Astrocyte (in vitro differentiated cells and primary cell): ENCODE measurements at regions not wholly inside any gene's neighbourhood (a gene's known extent, or its start where the extent isn't known, plus 50 kb on each side); places are given as distances from the start of the nearest gene placed in this dataset.

ENCODE experiments used
- DNase-seq: peaks from one replicate; pipeline ENCODE4 v3.0.0-alpha.2; 2010; ENCODE audit warnings: low read depth
- FAIRE-seq: peaks from 2 replicates; lab custom pipeline; 2011; peaks lifted over from hg19 to GRCh38; lab: Jason Lieb, UNC
- H2AFZ ChIP-seq: 2 replicates; pipeline ENCODE4 v1.6.0; 2012; ENCODE audit warnings: low read depth, low read length, inconsistent platforms
- H3K27ac ChIP-seq: 2 replicates; pipeline ENCODE4 v1.5.1; 2011; ENCODE audit warnings: low read depth, low read length, inconsistent platforms
- H3K27me3 ChIP-seq: 2 replicates; pipeline ENCODE4 v1.6.0; 2011; ENCODE audit warnings: low read length, inconsistent platforms; ENCODE audit not compliant: insufficient read depth
- H3K36me3 ChIP-seq: 2 replicates; pipeline ENCODE4 v1.5.1; 2011; ENCODE audit warnings: low read length, inconsistent platforms; ENCODE audit not compliant: insufficient read depth
- H3K4me1 ChIP-seq: 2 replicates; pipeline ENCODE4 v1.5.1; 2011; ENCODE audit warnings: low read length, inconsistent platforms; ENCODE audit not compliant: insufficient read depth
- H3K4me2 ChIP-seq: 2 replicates; pipeline ENCODE4 v1.6.0; 2012; ENCODE audit warnings: low read length, inconsistent platforms
- H3K4me3 ChIP-seq: 2 replicates; pipeline ENCODE4 v1.5.1; 2011; ENCODE audit warnings: low read depth, mild to moderate bottlenecking, low read length, inconsistent platforms; ENCODE audit not compliant: insufficient read depth
- H3K79me2 ChIP-seq: 2 replicates; pipeline ENCODE4 v1.6.0; 2012; ENCODE audit warnings: mild to moderate bottlenecking, low read length, inconsistent platforms; ENCODE audit not compliant: insufficient read depth
- H3K9ac ChIP-seq: 2 replicates; pipeline ENCODE4 v1.6.0; 2012; ENCODE audit warnings: mild to moderate bottlenecking, low read length, inconsistent platforms
- H3K9me3 ChIP-seq: 2 replicates; pipeline ENCODE4 v1.5.1; 2012; ENCODE audit warnings: low read depth, mild to moderate bottlenecking, low read length, inconsistent platforms; ENCODE audit not compliant: insufficient read depth
- H4K20me1 ChIP-seq: 2 replicates; pipeline ENCODE4 v1.6.0; 2012; ENCODE audit warnings: low read length, inconsistent platforms; ENCODE audit not compliant: insufficient read depth
- H3K27ac Mint-ChIP-seq: one replicate; pipeline ENCODE4 v1.8.0; 2021; ENCODE audit warnings: mild to moderate bottlenecking, mixed read lengths; ENCODE audit not compliant: unreplicated experiment
- H3K27me3 Mint-ChIP-seq: one replicate; pipeline ENCODE4 v1.8.0; 2021; ENCODE audit warnings: low read depth, mixed read lengths; ENCODE audit not compliant: unreplicated experiment
- H3K36me3 Mint-ChIP-seq: one replicate; pipeline ENCODE4 v1.8.0; 2021; ENCODE audit warnings: low read depth, mixed read lengths; ENCODE audit not compliant: unreplicated experiment
- H3K4me1 Mint-ChIP-seq: one replicate; pipeline ENCODE4 v1.8.0; 2021; ENCODE audit warnings: low read depth, mixed read lengths; ENCODE audit not compliant: unreplicated experiment
- H3K4me3 Mint-ChIP-seq: one replicate; pipeline ENCODE4 v1.8.0; 2021; ENCODE audit warnings: mild to moderate bottlenecking, moderate library complexity, mixed read lengths; ENCODE audit not compliant: unreplicated experiment
- H3K9me3 Mint-ChIP-seq: one replicate; pipeline ENCODE4 v1.8.0; 2021; ENCODE audit warnings: mild to moderate bottlenecking, mixed read lengths; ENCODE audit not compliant: unreplicated experiment
- EZH2 ChIP-seq: IDR thresholded peaks from 2 replicates; pipeline ENCODE4 v1.6.1; 2012; ENCODE audit warnings: mild to moderate bottlenecking, low read length, inconsistent platforms; ENCODE audit not compliant: insufficient read depth
- TF ChIP-seq, protein P1 (sequence below): IDR thresholded peaks from 2 replicates; pipeline ENCODE4 v1.5.1; 2011; ENCODE audit warnings: low read depth, mild to moderate bottlenecking, inconsistent platforms, low read length, moderate library complexity; ENCODE audit not compliant: insufficient read depth

DNA sequence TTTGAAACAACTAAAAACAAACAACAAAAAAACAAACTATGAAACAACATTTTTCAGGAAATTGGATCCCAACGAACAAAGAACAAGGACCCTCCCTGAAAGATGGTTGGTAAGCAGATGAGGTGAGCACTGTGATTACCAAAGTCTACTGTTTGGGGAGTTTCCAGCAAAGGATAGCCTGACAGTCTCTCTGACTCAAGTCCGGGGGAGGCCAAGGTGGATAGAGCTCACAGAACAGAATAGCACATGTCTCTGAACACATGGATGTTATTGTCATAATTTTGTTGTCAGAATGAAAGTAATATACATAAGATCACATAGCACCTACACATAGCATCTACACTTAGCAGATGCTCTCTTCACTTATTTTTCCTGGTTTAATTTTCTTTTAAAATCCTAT, 501.3 kb upstream of the TENM4 start:
- no peak overlapping the region for H3K4me3 ChIP-seq
- no peaks in the 10 kb centered on the region for H3K36me3 Mint-ChIP-seq
- no peaks in the 10 kb centered on the region for H3K9me3 Mint-ChIP-seq
- H3K4me2 ChIP-seq = no peak overlapping the region
- H3K9me3 ChIP-seq = no peaks in the 10 kb centered on the region
- H3K27ac Mint-ChIP-seq = no peak overlapping the region
- H3K27me3 Mint-ChIP-seq = no peaks in the 10 kb centered on the region
- H3K36me3 ChIP-seq = no peaks in the 10 kb centered on the region
- no peaks in the 10 kb centered on the region for H3K27me3 ChIP-seq
- H3K4me1 ChIP-seq = no peaks in the 10 kb centered on the region
- no peak for DNase-seq
- no peaks in the 10 kb centered on the region for H4K20me1 ChIP-seq
- H3K4me3 Mint-ChIP-seq = no peak overlapping the region
- no peak for FAIRE-seq
- no peaks in the 10 kb centered on the region for H3K79me2 ChIP-seq
- H3K9ac ChIP-seq = no peak overlapping the region
- TF ChIP-seq EZH2 = no peak
- TF ChIP-seq, protein P1, sequence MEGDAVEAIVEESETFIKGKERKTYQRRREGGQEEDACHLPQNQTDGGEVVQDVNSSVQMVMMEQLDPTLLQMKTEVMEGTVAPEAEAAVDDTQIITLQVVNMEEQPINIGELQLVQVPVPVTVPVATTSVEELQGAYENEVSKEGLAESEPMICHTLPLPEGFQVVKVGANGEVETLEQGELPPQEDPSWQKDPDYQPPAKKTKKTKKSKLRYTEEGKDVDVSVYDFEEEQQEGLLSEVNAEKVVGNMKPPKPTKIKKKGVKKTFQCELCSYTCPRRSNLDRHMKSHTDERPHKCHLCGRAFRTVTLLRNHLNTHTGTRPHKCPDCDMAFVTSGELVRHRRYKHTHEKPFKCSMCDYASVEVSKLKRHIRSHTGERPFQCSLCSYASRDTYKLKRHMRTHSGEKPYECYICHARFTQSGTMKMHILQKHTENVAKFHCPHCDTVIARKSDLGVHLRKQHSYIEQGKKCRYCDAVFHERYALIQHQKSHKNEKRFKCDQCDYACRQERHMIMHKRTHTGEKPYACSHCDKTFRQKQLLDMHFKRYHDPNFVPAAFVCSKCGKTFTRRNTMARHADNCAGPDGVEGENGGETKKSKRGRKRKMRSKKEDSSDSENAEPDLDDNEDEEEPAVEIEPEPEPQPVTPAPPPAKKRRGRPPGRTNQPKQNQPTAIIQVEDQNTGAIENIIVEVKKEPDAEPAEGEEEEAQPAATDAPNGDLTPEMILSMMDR = no peak
- no peak overlapping the region for H2AFZ ChIP-seq
- peaks cover 7% of the 10 kb centered on the region for H3K4me1 Mint-ChIP-seq
- H3K27ac ChIP-seq = no peak overlapping the region

DNA sequence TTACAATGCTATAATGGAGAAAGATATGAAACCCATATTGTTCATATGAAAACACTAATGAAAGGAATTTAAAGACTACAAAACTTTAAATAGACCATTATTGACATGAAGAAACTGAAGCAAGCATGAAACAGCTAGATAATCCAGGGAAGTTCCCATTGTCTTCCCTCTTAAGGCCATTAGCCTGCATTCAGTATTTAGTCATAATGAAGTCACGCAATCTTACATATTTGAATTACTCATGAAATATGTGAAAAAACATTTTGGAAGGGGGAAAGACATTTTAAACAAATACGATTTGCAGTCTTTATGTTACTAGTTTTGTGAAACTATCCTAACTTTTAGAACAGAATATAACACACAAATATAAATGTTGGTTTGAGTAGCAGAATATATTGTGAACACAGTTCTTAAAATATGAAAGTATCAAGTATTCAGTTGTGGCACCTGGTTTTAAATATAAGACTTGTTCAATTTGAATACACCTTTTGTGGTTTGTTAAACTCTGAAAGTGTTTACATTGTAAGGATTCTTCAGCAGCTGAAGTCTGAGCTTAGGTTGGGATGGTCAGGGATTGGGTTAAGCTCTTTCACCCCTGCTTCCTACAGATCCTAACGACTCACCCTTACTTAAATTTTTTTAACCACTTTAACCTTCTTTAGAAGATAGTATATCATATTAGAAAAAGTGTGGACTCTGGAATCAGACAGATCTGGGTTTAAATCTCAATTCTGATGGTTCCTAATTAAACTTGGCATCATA, 500.3 kb upstream of the TENM4 start:
- Histone ChIP-seq H3K36me3 (no peaks in the 10 kb centered on the region), H3K27ac (no peak overlapping the region), H3K4me1 (no peaks in the 10 kb centered on the region), H3K79me2 (no peaks in the 10 kb centered on the region), H3K9me3 (no peaks in the 10 kb centered on the region), H3K4me2 (peak overlapping the region; percentile 1), H3K27me3 (no peaks in the 10 kb centered on the region), H3K9ac (no peak overlapping the region), H4K20me1 (no peaks in the 10 kb centered on the region), H3K4me3 (no peak overlapping the region), H2AFZ (no peak overlapping the region)
- Mint-ChIP-seq H3K36me3 (no peaks in the 10 kb centered on the region), H3K9me3 (no peaks in the 10 kb centered on the region), H3K4me3 (no peak overlapping the region), H3K27ac (no peak overlapping the region), H3K27me3 (peaks cover 4% of the 10 kb centered on the region), H3K4me1 (peaks cover 7% of the 10 kb centered on the region)
- no peak for TF ChIP-seq EZH2
- TF ChIP-seq, protein P1 = no peak
- FAIRE-seq (no peak), DNase-seq (peak; percentile 2)

DNA sequence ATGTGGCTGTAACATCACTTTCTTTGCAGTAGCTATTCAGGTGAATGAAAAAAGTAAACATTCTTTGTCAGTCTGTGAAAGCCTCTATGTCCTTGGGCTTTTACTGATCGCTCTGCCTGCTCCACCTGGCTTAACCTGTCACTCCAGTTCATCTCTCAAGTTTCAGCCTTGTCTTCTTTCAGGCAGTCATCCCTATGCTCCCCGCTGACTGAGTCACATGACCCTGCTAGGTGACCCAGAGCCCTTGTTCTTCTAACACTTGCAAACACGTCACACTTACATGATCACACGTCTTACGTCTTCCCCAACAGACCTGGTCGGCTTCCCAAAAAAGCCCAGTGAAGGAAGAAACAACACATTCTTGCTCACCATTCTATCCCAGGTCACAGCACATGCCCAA, 499.3 kb upstream of the TENM4 start:
- H3K4me3 Mint-ChIP-seq = no peak overlapping the region
- no peak for TF ChIP-seq EZH2
- TF ChIP-seq, protein P1 = no peak
- H3K27ac ChIP-seq = no peak overlapping the region
- no peaks in the 10 kb centered on the region for H3K36me3 ChIP-seq
- H2AFZ ChIP-seq = no peak overlapping the region
- H3K4me1 ChIP-seq = no peaks in the 10 kb centered on the region
- FAIRE-seq = no peak
- H3K4me2 ChIP-seq = no peak overlapping the region
- no peaks in the 10 kb centered on the region for H3K9me3 Mint-ChIP-seq
- no peaks in the 10 kb centered on the region for H3K79me2 ChIP-seq
- H3K36me3 Mint-ChIP-seq = no peaks in the 10 kb centered on the region
- DNase-seq = no peak
- H3K27me3 ChIP-seq = no peaks in the 10 kb centered on the region
- no peaks in the 10 kb centered on the region for H4K20me1 ChIP-seq
- H3K9ac ChIP-seq = no peak overlapping the region
- H3K27ac Mint-ChIP-seq = no peak overlapping the region
- H3K27me3 Mint-ChIP-seq = peaks cover 4% of the 10 kb centered on the region
- H3K4me1 Mint-ChIP-seq = peaks cover 7% of the 10 kb centered on the region
- no peaks in the 10 kb centered on the region for H3K9me3 ChIP-seq
- H3K4me3 ChIP-seq = no peak overlapping the region
